GM19239 (cell line): ENCODE measurements at regions not wholly inside any gene's neighbourhood (a gene's known extent, or its start where the extent isn't known, plus 50 kb on each side); places are given as distances from the start of the nearest gene placed in this dataset.
"Not testable (repeated sequence)": the region's sequence is repeated elsewhere in the genome, so short reads cannot be mapped to it uniquely, and the experiment has no call there.

Source experiments
- DNase-seq: peaks from one replicate; pipeline ENCODE4 v3.0.0; 2011; ENCODE audit warnings: low spot score; ENCODE audit not compliant: insufficient read length
- FAIRE-seq: peaks from 2 replicates; lab custom pipeline; 2011; peaks lifted over from hg19 to GRCh38; lab: Jason Lieb, UNC

DNA sequence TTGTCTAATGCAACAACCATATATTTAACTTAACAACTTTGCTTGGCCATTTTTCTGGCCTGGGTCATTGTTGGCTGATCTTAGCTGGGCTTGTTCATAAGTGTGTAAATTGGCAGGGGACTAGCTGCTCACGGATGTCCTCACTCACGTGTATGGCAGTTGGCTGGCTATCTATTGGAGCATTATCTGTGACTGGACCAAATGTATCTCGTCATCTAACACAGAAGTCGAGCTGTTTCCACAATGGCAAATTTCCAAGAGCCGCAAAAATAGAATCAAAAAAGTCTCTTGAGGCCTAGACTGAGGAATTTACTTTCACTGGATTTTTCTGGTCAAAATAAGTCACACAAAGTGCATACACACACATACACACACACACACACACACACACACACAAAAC is 893.3 kb downstream of the FAM181B start:
- DNase-seq (no peak), FAIRE-seq (no peak)

- no peak for FAIRE-seq
- DNase-seq, result no peak
Observed at GRCh38 chr11:81839976-81840375, 893.7 kb downstream of the FAM181B start.

- no peak for DNase-seq
- no peak for FAIRE-seq
Observed at GRCh38 chr11:81839016-81839415, 894.6 kb downstream of the FAM181B start.

DNA sequence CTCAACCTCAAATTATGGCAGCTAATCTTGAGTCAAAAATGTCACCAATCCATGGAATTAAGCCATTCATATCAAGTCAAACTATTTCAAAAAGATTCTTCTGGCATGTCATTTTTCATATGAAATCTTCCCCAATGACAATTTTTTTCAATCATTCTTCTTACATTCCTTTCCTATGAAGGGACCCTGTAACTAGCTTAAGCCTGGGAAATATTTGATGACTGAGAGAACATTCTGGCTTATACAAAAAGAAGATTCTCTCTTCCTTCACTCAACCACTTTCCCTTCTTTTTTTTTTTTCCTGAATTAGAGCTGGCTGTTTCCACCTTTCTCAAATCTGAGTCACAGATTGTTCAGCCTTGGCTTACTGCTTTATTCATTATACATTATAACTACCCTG is 903.7 kb downstream of the FAM181B start:
- DNase-seq (no peak), FAIRE-seq (no peak)

GRCh38 chr11:81825346-81825745 is 908.3 kb downstream of the FAM181B start:
- DNase-seq, result no peak
- no peak for FAIRE-seq

DNA sequence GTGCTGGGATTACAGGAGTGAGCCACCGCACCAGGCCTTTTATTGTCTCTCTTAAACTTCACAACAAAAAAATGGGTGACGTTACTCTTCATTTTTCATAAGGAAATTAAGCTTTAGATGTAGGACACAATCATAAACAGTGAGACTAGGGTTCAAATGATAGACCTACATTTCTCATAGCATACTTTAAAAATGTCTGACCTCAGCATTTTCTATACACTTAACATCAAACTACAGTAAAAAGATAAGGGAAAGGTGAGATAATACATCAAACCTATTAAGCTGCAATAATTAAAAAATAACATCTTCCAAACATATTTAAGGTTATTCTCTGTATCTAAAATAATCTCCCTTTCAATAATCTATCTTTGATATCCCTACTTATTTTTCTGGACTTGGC is 914.2 kb downstream of the FAM181B start:
- DNase-seq, result no peak
- FAIRE-seq, result no peak

DNA sequence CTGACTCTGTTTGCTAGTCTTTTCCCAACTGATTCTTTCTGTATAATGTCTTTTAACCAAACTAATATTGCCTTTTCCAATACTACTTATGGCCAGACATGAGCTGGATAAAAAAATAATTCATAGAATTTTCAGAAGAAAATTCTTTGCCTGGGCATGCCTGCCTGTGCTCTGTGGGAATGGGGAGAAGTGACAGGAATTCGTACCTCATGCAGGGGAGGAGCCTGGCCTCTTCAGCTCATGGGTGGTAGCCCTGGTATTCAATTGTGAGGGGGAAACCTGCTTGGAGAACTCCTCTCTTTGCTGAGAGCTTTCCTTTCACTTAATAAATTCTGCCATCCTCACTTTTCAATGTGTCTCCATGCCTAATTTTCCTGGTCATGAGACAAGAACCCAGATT is 928.8 kb downstream of the FAM181B start:
- no peak for FAIRE-seq
- DNase-seq, result no peak

- DNase-seq, result no peak
- no peak for FAIRE-seq
Observed at GRCh38 chr11:81802591-81802990, 931.1 kb downstream of the FAM181B start.

GRCh38 chr11:81792416-81792815 is 941.2 kb downstream of the FAM181B start:
- no peak for FAIRE-seq
- DNase-seq, result no peak

DNA sequence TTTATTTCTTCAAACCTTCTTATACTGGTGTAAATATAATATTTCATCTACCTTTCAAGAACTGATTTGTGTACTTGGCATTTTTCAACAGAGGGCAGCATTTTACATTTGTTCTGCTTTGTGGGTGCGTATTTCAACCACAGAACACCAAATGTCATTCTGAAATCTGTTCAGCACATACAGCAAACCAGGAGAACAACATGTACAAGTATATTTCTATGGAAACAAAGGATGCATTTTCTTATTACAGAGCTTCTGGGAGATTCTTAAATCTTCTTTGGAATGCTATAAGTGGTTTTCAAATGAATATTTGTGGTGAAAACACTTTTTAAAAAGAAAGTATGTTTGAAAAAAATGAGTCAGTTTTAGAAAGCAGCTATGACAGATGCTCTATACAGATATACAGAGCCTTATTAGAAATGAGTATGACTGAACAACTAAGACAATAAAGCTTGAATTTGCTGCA is 946.0 kb downstream of the FAM181B start:
- FAIRE-seq, result no peak

DNA sequence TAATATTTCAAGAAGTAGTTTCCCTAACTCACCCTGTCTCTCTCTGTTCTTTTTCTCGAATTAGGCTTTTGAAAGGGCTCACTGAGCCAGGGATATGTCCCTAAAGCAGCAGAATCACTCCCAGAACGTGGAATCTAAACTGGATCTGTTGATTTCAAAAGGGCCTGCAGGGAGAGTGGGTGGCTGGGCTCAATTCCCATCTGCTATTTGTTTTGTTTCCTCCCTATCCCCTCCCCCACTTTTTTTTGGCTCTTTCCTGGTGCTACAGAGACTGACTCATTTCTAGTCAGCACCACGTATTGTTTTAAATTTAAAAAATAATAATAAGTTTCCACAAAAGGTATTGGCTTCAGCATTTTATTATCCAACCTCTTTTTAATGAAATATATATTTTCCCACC is 961.5 kb downstream of the FAM181B start:
- FAIRE-seq (no peak), DNase-seq (no peak)

More for the DNA sequence above, 946.0 kb downstream of the FAM181B start:
- no peak for DNase-seq

DNA sequence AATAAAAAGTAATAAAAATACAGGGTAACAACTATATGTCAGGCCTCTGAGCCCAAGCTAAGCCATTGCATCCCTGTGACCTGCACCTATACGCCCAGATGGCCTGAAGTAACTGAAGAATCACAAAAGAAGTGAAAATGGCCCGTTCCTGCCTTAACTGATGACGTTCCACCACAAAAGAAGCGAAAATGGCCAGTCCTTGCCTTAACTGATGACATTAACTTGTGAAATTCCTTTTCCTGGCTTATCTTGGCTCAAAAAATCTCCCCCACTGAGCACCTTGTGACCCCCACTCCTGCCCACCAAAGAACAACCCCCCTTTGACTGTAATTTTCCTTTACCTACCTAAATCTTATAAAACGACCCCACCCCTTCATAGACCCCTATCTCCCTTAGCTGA is 963.8 kb downstream of the FAM181B start:
- FAIRE-seq, DNase-seq: not testable (repeated sequence)

GRCh38 chr11:81756864-81757595 is 976.6 kb downstream of the FAM181B start:
- DNase-seq, result no peak
- FAIRE-seq, result no peak

DNA sequence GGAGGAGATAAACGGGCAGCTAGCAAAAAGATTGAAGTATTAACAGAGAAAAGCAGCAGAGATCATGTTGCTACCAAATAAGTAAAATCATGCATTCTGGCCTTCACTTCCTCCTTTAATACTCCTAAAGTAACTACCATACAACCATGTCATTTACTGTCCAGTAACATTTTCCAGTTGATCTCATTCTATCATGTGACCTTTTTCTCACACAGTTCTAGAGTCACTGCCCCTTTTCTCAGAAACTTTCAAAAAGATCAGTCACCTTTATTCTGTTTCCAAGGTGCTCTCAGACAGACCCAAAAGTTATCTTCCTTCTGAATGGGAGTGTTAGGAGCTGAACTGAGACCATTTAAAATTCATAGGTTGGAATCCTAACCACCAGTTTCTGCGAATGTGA is 984.4 kb downstream of the FAM181B start:
- no peak for FAIRE-seq

DNA sequence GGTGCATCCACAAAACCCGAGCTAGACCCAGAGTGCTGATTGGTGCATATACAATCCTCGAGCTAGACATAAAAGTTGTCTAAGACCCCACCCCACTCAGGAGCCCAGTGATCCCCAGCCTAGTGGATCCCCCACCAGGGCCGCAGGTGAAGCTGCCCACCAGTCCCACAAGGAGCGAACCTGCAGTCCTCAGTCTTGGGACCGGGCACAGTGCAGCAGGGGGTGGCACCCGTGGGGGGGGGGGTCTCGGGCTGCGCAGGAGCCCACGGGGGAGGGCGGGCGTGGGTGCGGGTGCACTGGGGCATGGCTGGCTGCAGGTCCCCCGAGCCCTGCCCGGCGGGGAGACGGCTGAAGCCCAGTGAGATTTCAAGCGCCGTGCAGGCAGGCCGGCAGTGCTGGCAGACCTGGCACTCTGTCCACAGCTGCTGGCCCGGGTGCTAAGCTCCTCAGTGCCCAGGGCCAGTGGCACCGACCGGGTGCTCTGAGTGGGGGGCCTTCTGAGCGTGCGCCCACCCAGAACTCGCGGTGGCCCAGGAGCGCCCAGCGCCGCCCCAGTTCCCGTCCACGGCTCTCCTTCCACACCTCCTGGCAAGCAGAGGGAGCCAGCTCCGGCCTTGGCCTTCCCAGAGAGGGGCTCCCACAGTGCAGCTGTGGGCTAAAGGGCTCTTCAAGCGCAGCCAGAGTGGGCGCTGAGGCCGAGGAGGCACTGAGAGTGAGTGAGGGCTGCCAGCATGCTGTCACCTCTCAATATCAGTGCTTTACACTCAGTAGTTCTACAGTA is 989.1 kb downstream of the FAM181B start:
- DNase-seq (no peak), FAIRE-seq (no peak)

More for the DNA sequence above, 984.4 kb downstream of the FAM181B start:
- DNase-seq, result no peak

DNA sequence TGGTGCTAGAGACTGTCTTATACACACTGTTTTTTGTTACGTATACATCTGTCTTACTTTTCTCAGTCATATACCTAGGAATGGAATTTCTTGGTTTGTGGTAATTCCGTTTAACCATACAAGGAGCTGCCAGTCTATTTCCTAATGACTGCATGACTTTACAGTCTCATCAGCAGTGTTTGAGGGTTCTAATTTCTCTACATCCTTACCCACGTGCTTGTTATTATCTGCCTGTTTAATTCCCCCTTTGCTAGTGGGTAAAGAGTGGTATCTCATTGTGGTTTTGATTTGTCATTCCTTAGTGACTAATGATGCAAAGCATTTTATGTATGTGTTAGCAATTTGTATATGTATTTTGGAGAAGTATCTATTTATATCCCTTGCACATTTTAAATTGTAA is 1008.0 kb downstream of the FAM181B start:
- FAIRE-seq (no peak), DNase-seq (no peak)

- DNase-seq (no peak), FAIRE-seq (no peak)
Observed at GRCh38 chr11:81717695-81718094, 1016.0 kb downstream of the FAM181B start.

- no peak for DNase-seq
Observed at GRCh38 chr11:81707881-81708280, 1025.8 kb downstream of the FAM181B start.

GRCh38 chr11:81705283-81705682 is 1028.4 kb downstream of the FAM181B start:
- no peak for FAIRE-seq
- DNase-seq, result no peak

More at GRCh38 chr11:81707881-81708280, 1025.8 kb downstream of the FAM181B start:
- no peak for FAIRE-seq

DNA sequence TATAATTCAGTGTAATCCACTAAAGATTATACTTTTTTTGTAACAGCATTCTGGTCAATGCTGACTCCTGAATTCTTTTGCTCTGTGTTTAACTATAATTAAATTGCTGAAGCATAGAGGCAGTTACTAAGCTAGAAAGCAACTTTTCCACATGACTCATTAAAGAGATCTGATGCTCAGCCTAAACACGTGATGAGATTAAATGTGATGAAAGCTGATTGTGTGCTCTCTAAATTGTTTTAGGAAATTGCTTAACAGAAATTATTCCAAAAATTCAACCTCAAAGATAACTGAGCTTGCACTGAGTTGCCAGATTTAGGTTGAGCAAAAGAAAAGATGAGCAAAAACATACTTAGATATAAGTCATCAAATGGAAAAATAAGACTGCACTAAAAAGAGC is 1033.6 kb downstream of the FAM181B start:
- DNase-seq, result no peak
- FAIRE-seq, result no peak

GRCh38 chr11:81687057-81687456 is 1046.6 kb downstream of the FAM181B start:
- FAIRE-seq, result no peak
- no peak for DNase-seq
